ENCODE measurements at regions not wholly inside any gene's neighbourhood (a gene's known extent, or its start where the extent isn't known, plus 50 kb on each side); places are given as distances from the start of the nearest gene placed in this dataset.

- TF ChIP-seq ZNF766 (CRISPR knock-in tag; conservative IDR thresholded peaks at IDR 0.05) = no peak
- no peak for TF ChIP-seq SOX6 (IDR thresholded peaks at IDR 0.05)
- no peak for TF ChIP-seq PHB2 (IDR thresholded peaks at IDR 0.05; ENCODE audit: low read depth)
These were observed 162.8 kb upstream of the MAMLD1 start for GRCh38 chrX:150200361-150200760.

All from K562 (cell line).